ENCODE measurements at regions not wholly inside any gene's neighbourhood (a gene's known extent, or its start where the extent isn't known, plus 50 kb on each side); places are given as distances from the start of the nearest gene placed in this dataset.

- no peak for DNase-seq (ENCODE audit: low read depth, low spot score)
Observed at GRCh38 chr1:186620566-186621350, 59.5 kb downstream of the PTGS2 start.

- DNase-seq (ENCODE audit: low read depth, low spot score) = no peak
Observed at GRCh38 chr1:186618401-186619170, 61.6 kb downstream of the PTGS2 start.

GRCh38 chr1:186617926-186618325 is 62.3 kb downstream of the PTGS2 start:
- DNase-seq (ENCODE audit: low read depth, low spot score) = no peak

GRCh38 chr1:186616511-186616910 is 63.7 kb downstream of the PTGS2 start:
- no peak for DNase-seq (ENCODE audit: low read depth, low spot score)

GRCh38 chr1:186615332-186615731 is 64.9 kb downstream of the PTGS2 start:
- DNase-seq (ENCODE audit: low read depth, low spot score) = no peak

- DNase-seq (ENCODE audit: low read depth, low spot score) = no peak
Observed at GRCh38 chr1:186611156-186611555, 69.1 kb downstream of the PTGS2 start.

- DNase-seq (ENCODE audit: low read depth, low spot score) = no peak
Observed at GRCh38 chr1:186609183-186609582, 71.0 kb downstream of the PTGS2 start.

- DNase-seq (ENCODE audit: low read depth, low spot score) = no peak
Observed at GRCh38 chr1:186605762-186606350, 74.4 kb downstream of the PTGS2 start.

GRCh38 chr1:186595969-186596368 is 84.3 kb downstream of the PTGS2 start:
- no peak for DNase-seq (ENCODE audit: low read depth, low spot score)

- DNase-seq (ENCODE audit: low read depth, low spot score) = no peak
Observed at GRCh38 chr1:186578325-186579016, 101.8 kb downstream of the PTGS2 start.

GRCh38 chr1:186577633-186578032 is 102.6 kb downstream of the PTGS2 start:
- DNase-seq (ENCODE audit: low read depth, low spot score) = no peak

- DNase-seq (ENCODE audit: low read depth, low spot score) = no peak
Observed at GRCh38 chr1:186577216-186577615, 103.0 kb downstream of the PTGS2 start.

GRCh38 chr1:186575348-186575747 is 104.9 kb downstream of the PTGS2 start:
- DNase-seq (ENCODE audit: low read depth, low spot score) = no peak

GRCh38 chr1:186574926-186575325 is 105.3 kb downstream of the PTGS2 start:
- no peak for DNase-seq (ENCODE audit: low read depth, low spot score)

GRCh38 chr1:186572509-186572908 is 107.7 kb downstream of the PTGS2 start:
- no peak for DNase-seq (ENCODE audit: low read depth, low spot score)

GRCh38 chr1:186571771-186572170 is 108.5 kb downstream of the PTGS2 start:
- DNase-seq (ENCODE audit: low read depth, low spot score) = no peak

GRCh38 chr1:186569856-186570255 is 108.9 kb upstream of the PDC start:
- DNase-seq (ENCODE audit: low read depth, low spot score) = no peak

- DNase-seq (ENCODE audit: low read depth, low spot score) = no peak
Observed at GRCh38 chr1:186568221-186568620, 107.3 kb upstream of the PDC start.

- DNase-seq (ENCODE audit: low read depth, low spot score) = no peak
Observed at GRCh38 chr1:186566140-186566855, 105.4 kb upstream of the PDC start.

GRCh38 chr1:186564582-186564981 is 103.7 kb upstream of the PDC start:
- DNase-seq (ENCODE audit: low read depth, low spot score) = no peak

GRCh38 chr1:186559601-186560116 is 98.7 kb upstream of the PDC start:
- no peak for DNase-seq (ENCODE audit: low read depth, low spot score)
